ENCODE measurements at regions not wholly inside any gene's neighbourhood (a gene's known extent, or its start where the extent isn't known, plus 50 kb on each side); places are given as distances from the start of the nearest gene placed in this dataset.

- no peak for TF ChIP-seq CTCF (IDR thresholded peaks at IDR 0.05 in 8 of 11, conservative IDR thresholded peaks at IDR 0.05 in 3 of 11)
- no peak for TF ChIP-seq POLR2A (IDR thresholded peaks at IDR 0.05)
These were observed 243.7 kb downstream of the FOXO1 start for GRCh38 chr13:40422588-40423235.
